GM03348 (cell line): ENCODE measurements at regions not wholly inside any gene's neighbourhood (a gene's known extent, or its start where the extent isn't known, plus 50 kb on each side); places are given as distances from the start of the nearest gene placed in this dataset.
A peak's percentile ranks its signal among the peaks of the same experiment; 100 is the strongest.
"Not testable (repeated sequence)": the region's sequence is repeated elsewhere in the genome, so short reads cannot be mapped to it uniquely, and the experiment has no call there.

ENCODE experiments used
- DNase-seq: peaks from one replicate; pipeline ENCODE4 v3.0.0; 2012; ENCODE audit warnings: low spot score

DNA sequence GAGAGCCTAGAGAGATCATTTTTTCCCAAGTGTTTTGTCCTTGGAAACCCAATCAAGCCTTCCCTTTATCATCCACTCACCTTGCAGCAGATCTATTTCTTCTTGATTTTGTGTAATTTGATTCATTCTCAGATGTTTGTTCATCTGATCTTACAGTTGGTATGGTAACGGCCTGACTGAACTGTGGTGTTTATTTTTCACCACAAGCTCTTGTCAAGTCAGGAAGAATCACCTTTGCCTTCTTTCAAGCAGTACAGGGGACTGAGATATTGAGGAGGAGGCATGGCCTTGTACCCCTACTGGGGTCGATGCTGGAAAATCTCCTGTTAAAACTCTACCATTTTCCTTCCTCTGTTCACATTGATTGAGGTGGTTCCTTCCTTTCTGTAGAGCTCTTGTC is 361.4 kb upstream of the CFAP20DC start:
- DNase-seq = no peak

DNA sequence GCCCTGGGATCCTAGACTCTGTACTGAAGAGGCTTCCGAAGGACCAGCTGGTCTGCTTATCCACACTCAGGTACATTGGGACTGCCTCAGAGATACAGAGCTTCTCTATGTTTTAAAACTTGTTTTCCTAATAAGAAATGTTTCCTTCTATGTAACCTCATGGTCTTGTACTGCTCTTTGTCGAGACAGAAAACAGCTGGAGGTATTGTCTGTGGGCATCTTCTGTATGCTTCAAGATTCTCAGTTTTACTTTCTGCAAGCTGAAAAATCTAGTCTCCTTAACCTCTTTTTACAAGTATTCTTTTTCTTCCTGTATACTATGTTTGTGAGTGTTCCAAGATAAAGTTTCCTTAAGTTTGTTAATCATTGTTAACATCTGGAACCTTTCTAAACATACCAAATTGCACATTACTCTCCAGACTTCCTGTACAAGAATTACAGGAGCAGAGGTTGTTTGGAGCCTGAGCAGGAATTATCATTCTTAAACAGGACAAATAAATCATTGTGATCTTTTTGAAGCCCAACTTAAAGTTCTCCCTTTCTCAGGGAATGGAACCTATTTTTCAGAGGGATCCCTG is 358.3 kb upstream of the CFAP20DC start:
- DNase-seq = no peak

DNA sequence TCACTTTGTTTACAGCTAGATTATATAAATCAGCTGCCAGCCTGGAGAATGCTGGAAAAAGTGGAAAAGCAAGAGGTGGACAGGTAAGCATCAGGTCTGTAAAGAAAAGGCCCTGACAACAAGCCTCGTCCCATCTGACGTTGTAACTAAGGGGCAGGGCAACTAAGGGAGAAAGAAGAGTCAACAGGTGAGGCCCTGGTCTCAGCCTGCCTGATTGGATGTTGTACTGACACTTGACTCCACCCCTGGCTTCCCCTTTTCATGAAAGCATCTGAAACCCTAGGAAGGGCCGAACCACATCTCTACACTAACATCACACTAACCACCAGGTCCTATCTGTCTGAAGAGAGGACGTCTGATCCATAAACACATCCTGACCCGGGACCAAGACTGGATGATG is 357.6 kb upstream of the CFAP20DC start:
- no peak for DNase-seq

DNA sequence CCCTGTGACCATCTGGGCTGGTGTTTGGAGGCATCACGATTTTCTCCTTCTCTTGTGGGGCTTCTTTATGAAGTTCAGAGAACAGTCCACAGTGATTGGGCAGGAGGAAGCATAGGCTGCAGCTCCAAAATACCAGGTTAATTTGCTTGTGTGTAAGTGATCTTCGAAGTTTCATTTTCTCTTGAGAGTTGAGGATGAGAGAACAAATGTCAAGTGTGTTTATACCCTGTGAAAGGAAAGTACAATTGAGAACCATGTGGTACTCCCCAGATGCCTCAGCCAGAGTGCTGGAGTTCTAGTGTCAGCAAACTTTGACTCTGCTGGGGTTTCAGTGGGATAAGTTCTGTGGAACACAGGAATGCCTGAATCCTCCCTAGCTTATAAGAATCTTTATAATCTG is 357.1 kb upstream of the CFAP20DC start:
- no peak for DNase-seq

DNA sequence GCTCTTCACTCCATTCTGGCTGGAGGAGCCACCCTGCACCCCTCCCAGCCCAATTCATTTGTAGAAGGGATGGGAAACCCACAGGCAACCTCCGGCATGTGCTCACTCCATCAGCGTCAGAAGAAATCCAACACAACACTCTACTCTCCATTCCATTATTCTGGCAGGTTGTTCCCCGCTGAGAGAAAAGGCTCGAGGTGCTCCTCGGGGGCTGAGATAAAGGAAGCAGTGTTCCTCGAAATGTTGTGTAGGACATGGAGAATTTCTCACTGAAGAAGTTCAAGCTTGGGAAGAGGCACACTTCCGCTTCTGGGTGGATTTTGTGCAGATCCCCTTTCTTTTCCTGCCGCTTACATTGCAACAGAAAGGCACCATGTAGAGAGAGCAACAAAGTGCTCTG is 355.0 kb upstream of the CFAP20DC start:
- no peak for DNase-seq

DNA sequence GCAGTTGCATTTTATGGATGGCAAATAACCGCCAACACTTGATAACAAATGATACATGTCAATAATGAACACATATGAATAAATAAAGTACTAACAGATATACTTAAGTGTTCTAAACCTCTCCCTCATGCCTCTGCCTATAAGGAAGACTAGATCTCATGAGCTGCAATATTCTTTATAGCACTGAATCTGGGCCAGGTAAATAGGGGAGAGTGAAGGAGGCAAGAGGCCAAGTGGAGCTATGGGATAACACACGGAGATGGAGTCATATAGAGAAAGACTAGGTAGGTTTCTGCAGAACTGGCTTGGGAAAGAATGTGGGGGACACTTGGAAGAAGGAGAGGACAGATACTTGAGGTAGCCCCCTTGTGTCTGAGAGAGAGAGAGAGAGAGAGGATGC is 354.2 kb upstream of the CFAP20DC start:
- no peak for DNase-seq

DNA sequence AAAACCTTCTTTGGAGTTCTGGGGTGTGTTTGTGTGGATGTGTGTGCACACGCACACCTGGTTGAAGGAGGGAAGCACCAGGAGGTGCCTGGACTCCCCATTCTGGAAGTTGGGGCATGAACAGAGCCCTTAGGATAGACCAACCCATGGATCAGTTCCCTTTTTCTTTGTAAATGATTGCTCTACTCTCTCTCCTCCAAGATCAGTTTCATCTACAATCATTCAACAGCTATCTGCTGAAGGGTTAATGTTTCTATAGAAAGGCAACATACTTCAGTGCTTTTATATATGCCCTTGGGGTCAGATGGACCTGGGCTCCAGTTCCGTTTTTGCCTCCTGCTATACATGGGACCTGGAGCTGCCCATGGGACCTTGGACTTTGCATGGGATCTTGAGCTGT is 352.1 kb upstream of the CFAP20DC start:
- DNase-seq = no peak

DNA sequence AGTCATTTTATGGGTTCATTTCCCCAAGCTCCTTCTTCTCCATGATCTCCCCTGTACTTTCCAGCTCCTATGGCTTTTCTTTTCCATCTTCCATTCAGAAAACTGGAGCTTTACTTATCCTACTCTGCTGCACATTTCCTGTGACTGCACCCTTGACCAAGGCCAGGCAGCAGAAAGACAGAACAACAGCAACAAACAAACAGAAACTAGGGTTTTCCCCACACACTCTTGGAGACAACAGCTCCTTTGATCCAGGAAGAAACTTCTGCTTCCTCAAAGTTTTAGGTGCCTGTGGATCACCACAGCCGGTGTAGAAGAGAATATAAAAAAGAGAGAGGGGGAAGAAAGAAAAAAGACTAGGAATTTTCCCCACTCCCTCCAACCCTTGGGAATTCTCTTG is 342.3 kb upstream of the CFAP20DC start:
- DNase-seq = no peak

DNA sequence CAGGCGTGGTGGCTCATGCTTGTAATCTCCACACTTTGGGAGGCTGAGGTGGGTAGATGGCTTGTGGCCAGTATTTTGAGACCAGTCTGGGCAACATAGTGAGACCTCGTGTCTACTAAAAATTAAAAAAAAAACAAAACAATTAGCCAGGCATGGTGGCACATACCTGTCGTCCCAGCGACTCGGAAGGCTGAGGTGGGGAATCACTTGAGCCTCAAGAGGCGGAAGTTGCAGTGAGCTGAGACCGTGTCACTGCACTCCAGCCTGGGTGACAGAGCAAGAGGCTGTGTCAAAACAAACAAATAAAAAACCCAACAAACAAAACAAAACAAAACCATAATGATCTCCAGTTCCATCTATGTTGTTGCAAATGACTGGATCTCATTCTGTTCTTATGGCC is 341.3 kb upstream of the CFAP20DC start:
- DNase-seq = no peak

DNA sequence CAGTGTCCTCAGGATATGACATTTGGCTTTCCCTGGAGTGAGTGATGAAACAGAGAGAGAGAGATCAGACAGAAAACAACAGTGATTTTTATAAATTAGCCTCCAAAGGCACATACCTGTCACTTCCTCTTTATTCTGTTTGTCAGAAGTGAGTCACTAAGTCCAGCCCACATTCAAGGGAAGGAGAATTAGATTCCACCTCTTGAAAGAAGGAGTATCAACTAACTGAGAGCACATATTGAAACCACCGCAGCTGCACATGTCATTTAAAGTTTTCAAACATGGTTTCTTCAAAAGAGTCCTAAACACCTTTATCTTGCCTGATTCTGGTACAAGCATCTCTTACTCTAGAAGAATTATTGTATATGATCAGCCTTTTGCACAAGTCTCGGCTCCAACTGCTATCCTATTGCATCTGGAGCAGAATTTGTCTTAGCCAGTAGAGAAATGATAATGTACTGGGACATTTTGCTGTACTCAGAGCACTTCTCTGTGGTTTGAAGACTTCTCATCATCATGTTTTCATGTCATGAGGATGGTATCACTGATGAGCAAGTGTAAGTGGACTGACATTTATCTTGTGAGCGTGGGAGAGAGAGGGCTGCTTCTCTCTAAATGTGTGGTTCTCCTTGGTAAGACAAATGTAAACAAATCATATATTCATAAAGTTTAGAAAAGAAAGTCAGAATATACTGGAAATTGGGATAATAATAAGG is 338.9 kb upstream of the CFAP20DC start:
- no peak for DNase-seq

DNA sequence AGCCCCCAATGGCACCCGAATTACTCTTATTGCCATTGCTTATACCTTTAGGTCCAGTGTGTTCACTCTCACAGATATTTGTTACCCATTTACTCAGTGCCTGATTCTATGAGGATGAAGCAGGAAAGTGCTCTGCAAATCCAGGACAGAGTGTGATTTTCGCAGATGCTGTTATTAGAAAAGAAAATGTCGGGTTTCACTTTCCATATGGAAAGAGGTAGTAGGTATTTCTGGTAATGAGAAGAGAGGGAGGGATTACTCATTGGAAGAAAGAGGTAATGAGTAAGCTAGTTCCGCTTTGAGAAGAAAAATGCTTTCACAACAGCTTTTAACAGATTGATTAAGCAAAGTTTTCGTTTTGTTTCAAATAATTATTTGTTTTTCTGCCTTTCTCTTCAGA is 336.3 kb upstream of the CFAP20DC start:
- no peak for DNase-seq

DNA sequence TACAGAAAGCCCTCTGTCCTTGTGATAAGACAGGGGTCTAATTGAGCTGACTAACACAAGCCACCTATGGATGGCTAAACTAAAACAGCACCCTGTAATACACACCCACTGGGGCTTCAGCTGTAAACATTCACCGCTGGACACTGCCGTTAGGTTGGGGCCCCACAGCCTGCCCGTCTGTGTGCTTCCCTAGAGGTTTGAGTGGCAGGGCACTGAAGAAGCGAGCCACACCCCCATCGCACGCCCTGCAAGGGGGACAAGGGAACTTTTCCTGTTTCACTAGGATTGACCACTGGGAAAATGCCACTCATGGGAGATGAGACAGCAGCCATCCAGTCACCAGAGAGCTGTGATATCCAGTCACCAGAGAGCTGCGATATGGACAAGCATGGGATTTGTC is 335.7 kb upstream of the CFAP20DC start:
- no peak for DNase-seq

DNA sequence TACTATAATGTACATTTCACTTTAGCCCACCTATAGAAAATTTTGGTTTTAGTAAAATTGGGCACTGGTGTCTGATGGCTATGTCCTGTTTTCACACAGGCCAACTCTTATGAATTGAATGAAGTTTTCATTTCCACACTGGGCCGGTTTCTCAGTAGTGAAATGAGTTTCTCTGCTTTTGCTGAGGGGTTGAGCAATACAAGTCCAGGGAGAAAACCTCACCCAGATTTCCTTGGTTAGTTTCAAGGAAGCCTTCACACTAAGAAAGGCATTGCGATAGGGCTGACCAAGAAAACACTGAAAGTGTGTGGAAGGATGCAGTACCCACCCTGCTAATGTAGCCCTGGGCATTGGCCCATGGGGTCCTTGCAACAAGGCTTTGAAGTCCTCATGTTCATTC is 331.5 kb upstream of the CFAP20DC start:
- no peak for DNase-seq

DNA sequence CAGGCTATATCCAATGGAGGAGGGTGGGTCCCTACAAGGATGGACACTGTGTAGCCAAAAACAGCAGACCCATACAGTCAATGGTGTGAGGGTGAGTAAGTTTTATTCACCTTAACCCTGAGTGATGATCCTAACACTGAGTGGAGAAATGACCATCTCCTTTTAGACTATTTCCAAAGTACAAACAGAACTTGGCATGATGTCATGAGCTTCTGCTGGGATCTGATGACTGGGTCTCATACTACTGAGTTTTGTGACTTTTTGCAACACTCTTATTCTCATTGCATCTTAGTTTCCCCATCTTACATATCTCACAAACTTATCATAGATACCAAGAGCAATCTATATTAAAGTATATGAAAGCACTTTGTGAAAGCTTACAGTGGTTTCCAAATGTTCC is 330.3 kb upstream of the CFAP20DC start:
- no peak for DNase-seq

DNA sequence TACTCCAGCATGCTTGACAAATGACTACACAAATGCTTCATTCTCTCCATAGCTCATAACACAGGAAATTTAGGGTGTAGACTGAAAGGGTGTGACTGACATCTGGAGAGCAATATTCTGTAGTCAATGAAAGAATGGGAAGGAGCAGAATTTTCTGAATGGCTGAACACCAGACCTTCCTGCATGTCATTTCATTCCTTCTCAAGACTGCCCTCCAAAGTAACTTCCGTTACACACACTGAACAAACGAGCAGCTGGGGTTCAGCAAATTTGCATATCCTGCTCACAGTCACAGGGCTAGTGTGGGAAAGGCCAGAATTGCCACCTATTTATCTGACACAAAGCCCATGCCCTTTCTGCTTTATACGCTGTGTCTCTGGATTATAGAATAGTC is 325.0 kb upstream of the CFAP20DC start:
- no peak for DNase-seq

DNA sequence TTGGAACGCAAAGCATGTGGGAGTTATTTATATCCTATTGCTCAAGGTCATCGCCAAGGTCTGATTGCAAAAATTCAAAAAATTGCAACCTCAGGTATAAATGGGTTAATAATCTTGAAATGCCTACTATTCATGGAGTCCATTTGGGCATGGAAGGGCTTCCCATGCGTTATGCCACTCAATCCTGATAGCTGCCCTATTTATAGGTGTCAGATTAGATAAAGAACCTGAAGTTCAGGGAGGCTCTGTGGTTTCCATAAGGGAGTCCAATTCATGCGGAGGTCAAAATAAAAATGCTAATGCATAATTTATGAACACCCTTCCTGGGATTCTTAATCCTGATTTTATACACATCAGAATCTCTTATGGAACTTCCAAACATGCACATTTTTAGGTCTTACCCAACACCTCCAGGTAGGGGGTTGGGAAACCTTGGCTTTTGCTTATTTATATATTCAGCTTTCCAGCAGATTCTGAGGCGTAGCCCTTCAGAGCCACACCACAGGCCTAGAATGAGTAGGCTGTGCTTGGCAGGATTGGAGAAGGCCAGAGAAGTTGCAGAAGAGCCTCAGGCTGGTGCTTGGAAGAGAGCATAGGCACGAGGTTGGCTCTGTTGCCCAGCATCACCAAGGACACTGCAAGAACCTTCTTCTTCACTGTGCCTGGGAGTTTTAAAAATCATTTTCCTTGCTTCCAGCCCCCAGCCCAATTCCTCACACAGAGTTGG is 324.4 kb upstream of the CFAP20DC start:
- DNase-seq = no peak

DNA sequence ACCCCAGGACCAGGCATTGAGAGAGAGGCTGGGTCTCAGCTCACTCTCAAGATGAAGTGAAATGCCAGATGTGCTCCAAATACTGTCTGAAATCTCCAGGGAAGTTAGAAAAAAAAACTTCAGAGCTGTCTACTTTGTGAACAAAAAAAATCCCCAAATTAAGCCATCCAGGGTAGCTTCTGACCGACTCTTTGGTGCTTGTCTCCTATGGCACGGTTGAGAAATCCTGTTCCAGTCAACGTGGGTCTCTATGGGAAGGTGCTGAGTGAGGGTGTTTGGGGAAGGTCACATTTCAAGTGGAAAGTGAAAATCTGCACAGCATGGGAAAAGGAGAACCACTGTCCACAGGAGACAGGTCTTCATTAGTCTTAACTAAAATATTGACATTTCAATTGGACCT is 322.5 kb upstream of the CFAP20DC start:
- no peak for DNase-seq

DNA sequence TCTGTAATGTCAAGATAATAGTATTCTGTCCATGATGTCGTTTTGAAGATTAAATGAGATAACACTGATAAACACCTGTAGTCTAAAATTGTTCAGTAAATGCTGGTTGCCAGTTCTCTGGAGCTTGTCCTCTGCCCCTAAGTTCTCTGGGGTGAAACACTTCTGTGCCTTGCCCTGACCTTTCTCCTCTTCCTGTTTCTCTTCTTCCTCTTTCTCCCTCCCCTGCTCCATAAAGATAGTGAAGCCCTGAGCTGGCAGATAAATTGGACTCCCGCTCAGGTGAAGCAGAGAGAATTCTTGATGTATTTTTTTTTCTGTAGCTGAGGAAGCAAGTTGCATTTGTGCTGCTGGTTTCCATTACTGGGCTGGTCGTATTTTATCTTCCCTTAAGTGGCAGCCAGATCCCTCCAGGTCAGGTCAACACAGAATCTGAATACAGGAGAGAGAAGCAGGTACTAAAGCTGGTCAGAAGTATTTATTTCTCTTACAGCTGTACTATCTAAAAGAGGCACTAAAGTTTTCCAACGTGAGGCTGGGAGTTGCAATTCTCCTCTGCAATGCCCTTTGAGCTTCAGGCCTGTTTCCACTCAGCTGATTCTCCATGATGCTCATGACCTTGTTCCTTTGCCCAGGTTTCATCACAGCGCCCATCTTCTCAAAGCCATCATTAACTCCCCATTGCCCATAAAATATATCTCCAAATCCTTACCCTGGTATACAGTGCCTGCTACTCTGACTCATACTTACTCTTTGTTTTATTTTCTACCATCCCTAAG is 319.3 kb upstream of the CFAP20DC start:
- DNase-seq = no peak

DNA sequence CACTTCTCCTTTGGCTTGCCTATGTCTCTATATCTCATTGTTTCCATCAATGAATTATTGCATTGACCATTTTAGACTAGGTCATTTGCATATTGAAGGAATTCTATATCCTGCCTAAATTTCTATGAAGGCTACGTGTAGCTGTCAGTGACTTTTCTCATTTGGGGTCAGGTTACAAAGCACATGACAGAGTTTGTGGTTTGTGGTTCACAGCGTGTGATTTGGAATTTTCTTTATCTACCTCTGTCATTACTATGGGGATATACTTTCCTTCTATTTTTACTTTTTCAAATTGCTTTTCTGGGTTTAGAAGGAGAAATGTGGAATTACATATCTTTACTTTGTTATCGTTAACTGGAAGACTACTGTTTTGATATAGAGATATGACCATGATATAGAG is 317.3 kb upstream of the CFAP20DC start:
- DNase-seq = no peak

DNA sequence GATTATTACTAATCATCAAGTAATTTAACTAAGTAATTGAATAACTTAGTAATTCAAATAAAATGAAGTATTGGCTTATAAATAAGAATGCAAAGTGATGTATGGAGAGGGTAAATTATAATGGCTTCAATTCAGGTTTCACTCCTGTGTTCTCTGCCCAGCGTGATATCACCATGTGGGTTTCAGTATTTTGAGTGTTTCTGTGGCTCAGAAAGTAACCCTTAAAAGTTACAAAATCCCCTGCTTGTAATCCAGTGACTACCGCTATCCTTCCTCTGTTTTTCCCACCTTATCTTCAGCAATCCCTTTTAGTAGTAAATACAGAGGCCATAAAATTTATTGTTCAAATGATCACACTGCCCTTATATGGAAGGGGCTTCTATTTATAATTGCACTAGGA is 316.4 kb upstream of the CFAP20DC start:
- no peak for DNase-seq

DNA sequence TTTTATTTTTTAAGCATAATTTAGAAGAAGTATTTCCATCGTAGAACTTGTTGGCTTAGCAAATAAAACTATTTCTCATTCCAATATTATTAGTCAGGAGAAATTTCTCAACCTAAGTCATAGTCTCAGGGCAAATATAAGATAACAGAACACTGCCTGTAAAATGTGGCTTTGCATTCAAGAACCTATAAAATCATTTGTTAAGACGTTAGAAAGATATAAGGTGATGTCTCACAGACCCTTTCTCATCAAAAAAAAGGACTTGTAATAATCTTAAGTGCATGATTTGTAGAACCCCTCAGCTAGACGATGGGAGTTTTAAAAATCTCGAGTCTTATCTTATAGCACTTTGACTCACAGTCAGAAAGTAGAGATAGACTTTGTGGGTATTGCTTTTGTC is 314.7 kb upstream of the CFAP20DC start:
- peak; percentile 45 for DNase-seq

DNA sequence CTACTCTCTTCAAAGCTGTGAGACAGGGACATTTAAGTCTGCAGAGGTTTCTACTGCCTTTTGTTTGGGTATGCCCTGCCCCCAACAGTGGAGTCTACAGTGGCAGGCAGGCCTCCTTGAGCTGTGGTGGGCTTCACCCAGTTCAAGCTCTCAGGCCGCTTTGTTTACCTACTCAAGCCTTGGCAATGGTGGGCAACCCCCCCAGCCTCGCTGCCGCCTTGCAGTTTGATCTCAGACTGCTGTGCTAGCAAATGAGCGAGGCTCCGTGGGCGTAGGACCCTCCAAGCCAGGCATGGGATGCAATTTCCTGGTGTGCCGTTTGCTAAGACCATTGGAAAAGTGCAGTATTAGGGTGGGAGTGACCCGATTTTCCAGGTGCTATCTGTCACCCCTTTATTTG is 310.5 kb upstream of the CFAP20DC start:
- DNase-seq = not testable (repeated sequence)

DNA sequence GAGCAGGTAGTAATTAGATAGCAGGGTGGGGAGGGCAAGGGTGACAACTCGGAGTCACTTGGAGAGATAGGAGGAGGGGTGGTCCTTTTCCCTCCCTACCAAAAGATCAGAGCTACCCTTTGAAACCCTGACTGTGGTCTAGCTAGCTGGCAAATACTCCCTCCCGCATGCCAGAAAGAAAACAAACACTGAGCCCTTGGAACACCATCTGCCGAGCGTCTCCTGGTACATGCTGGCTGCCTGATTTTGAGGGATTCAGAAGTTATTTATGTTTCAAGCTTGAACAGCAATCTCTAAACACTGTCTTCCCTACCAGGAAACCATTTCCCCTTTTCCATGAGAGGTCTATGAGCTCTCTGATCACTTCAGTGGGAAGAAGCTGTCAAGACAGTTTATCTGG is 291.6 kb upstream of the CFAP20DC start:
- DNase-seq = no peak
